MG63 (cell line): ENCODE measurements at regions not wholly inside any gene's neighbourhood (a gene's known extent, or its start where the extent isn't known, plus 50 kb on each side); places are given as distances from the start of the nearest gene placed in this dataset.
"Not testable (repeated sequence)": the region's sequence is repeated elsewhere in the genome, so short reads cannot be mapped to it uniquely, and the experiment has no call there.

Experiments
- DNase-seq: peaks from one replicate; pipeline ENCODE4 v3.0.0-alpha.2; 2020
- H3K27me3 ChIP-seq: fragments of 250-450 bp; sonication (Bioruptor Pico); 2 replicates; pipeline ENCODE4 v1.5.1; 2020; ENCODE audit warnings: mild to moderate bottlenecking, moderate library complexity
- H3K36me3 ChIP-seq: fragments of 250-450 bp; sonication (Bioruptor Pico); 2 replicates; pipeline ENCODE4 v1.5.1; 2020; ENCODE audit warnings: mild to moderate bottlenecking, moderate library complexity
- H3K4me3 ChIP-seq: fragments of 250-450 bp; sonication (Bioruptor Pico); 2 replicates; pipeline ENCODE4 v1.5.1; 2020; ENCODE audit warnings: mild to moderate bottlenecking, moderate library complexity
- H3K9me3 ChIP-seq: fragments of 250-450 bp; sonication (Bioruptor Pico); 2 replicates; pipeline ENCODE4 v1.5.1; 2020; ENCODE audit warnings: mild to moderate bottlenecking, moderate library complexity

- H3K27me3 ChIP-seq, result no peaks in the 10 kb centered on the region
- H3K36me3 ChIP-seq, result no peaks in the 10 kb centered on the region
- no peak for DNase-seq
- H3K4me3 ChIP-seq, result no peak overlapping the region
- no peaks in the 10 kb centered on the region for H3K9me3 ChIP-seq
These were observed 183.0 kb downstream of the IGLL1 start for GRCh38 chr22:23397008-23397612.

DNA sequence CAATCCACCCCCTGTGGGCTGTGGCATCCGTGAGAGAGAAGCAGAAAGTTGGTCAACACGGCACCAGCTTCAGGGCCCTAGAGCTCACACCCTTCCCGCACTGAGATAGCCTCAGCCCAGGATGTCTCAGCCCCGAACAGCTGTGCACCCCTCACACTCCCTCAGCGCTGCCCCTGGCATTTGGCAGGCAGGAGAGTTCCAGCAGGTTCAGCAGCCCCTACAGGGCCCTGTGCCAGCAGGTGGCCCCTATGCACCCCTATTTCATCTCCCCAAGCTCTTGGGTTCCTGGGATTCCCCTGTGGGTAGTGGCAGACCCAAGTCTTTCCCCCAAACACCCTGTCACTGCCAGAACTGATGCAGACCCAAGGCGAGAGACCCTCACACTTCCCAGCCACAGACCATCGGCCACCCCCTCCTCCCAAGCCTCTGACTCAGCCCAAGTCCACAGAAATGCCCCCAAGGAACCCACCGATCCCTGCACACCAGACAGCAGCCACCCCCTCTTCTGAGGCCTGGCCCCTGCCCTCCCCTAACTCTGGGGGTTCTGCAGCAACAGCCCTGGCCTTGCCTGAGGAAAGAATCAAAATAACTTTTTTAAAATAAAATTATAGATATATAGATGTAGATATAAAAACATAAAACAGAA is 183.6 kb downstream of the IGLL1 start:
- Histone ChIP-seq H3K4me3 (no peak overlapping the region), H3K9me3 (no peaks in the 10 kb centered on the region), H3K27me3 (no peaks in the 10 kb centered on the region), H3K36me3 (no peaks in the 10 kb centered on the region)
- no peak for DNase-seq

GRCh38 chr22:23395530-23396361 is 184.3 kb downstream of the IGLL1 start:
- Histone ChIP-seq H3K36me3 (no peaks in the 10 kb centered on the region), H3K27me3 (no peaks in the 10 kb centered on the region), H3K4me3 (no peak overlapping the region), H3K9me3 (no peaks in the 10 kb centered on the region)
- DNase-seq, result no peak

GRCh38 chr22:23394525-23395326 is 185.4 kb downstream of the IGLL1 start:
- Histone ChIP-seq H3K36me3 (no peaks in the 10 kb centered on the region), H3K9me3 (no peaks in the 10 kb centered on the region), H3K4me3 (no peak overlapping the region), H3K27me3 (no peaks in the 10 kb centered on the region)
- DNase-seq, result no peak

- Histone ChIP-seq H3K36me3 (no peaks in the 10 kb centered on the region), H3K9me3 (no peaks in the 10 kb centered on the region)
- DNase-seq, result no peak
These were observed 186.3 kb downstream of the IGLL1 start for GRCh38 chr22:23393721-23394320.

DNA sequence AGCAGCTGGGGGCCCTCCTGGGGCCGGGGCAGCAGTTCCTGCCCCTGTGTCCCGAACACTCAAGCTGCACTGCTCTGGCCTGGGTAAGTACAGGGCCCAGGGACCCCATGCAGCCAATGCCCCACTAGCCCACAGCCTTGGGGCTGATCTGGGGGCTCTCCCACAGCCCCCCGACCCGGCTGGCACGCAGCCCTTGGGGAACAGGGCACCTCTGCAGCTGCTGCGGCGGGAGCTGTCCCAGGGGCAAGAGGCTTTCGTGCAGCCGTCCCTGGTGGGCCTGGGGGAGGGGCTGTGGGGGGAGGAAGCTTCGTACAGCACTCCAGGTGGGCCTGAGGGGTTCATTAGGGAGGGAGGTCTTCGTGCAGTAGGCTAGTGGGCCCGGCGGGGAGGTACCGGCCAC is 186.9 kb downstream of the IGLL1 start:
- not testable (repeated sequence) for H3K27me3 ChIP-seq, H3K36me3 ChIP-seq, DNase-seq, H3K9me3 ChIP-seq, H3K4me3 ChIP-seq

More at GRCh38 chr22:23393721-23394320, 186.3 kb downstream of the IGLL1 start:
- Histone ChIP-seq H3K27me3 (no peaks in the 10 kb centered on the region), H3K4me3 (no peak overlapping the region)

GRCh38 chr22:23392420-23393121 is 187.5 kb downstream of the IGLL1 start:
- no peaks in the 10 kb centered on the region for H3K27me3 ChIP-seq
- H3K4me3 ChIP-seq, result no peak overlapping the region
- H3K36me3 ChIP-seq, result no peaks in the 10 kb centered on the region
- DNase-seq, result no peak
- no peaks in the 10 kb centered on the region for H3K9me3 ChIP-seq

DNA sequence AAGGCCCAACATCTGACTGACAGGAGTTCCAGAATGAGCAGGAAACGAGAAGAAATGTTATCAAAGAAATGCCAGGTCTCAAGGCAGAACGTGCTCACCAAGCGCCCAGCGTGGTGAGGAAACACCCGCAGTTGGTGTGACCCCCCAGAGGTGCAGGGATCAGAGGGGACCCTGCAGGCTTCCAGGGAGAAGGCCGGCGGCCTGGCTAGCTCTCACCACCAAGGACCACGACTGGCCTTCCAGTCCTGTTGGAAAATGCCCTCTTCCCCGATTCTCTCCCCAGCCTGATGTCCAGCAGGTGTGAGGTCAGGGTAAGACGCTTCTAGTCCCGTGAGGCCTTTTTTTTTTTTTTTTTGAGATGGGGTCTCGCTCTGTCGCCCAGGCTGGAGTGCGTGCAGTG is 189.1 kb downstream of the IGLL1 start:
- no peaks in the 10 kb centered on the region for H3K9me3 ChIP-seq
- H3K4me3 ChIP-seq, result no peak overlapping the region
- no peak for DNase-seq
- H3K36me3 ChIP-seq, result no peaks in the 10 kb centered on the region
- H3K27me3 ChIP-seq, result no peaks in the 10 kb centered on the region

- no peak for DNase-seq
- Histone ChIP-seq H3K9me3 (no peaks in the 10 kb centered on the region), H3K27me3 (no peaks in the 10 kb centered on the region), H3K4me3 (no peak overlapping the region), H3K36me3 (no peaks in the 10 kb centered on the region)
These were observed 190.6 kb downstream of the IGLL1 start for GRCh38 chr22:23389271-23390071.

- no peaks in the 10 kb centered on the region for H3K36me3 ChIP-seq
- DNase-seq, result no peak
- no peaks in the 10 kb centered on the region for H3K9me3 ChIP-seq
- no peaks in the 10 kb centered on the region for H3K27me3 ChIP-seq
- no peak overlapping the region for H3K4me3 ChIP-seq
These were observed 191.6 kb downstream of the IGLL1 start for GRCh38 chr22:23388517-23388890.

DNA sequence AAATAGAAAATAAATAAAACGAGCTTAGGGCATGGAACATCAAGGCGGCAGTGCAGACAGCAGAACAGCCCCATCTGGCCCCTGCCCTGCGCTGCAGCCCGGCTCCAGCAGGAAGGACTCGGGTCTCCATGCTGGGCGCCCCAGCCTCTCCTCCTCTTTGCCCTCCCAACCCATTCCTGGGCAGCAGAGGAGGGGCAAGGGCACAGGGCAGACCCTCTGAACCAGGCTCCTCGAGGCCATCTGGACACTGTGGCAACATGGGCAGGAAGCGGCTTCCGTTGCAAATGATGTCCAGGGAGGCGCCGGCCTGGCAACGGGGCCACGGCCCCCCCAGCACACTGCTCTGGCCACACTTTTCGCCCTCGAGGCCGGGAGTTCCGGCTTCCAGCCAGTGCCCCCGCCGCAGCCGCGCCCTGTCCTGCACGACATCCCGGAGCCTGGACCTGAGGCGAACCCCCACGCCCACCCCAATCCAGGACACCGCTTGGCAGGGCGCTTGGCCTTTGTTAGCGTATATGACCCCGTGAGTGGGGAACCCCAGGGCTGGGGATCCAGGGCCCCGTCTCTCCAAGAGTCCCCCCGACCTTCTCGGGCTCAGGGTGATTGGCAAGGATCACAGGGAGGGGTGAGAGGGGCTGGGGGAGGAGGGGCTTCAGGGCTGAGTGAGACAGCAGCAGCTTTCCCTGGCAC is 192.1 kb downstream of the IGLL1 start:
- H3K27me3 ChIP-seq, result no peaks in the 10 kb centered on the region
- H3K36me3 ChIP-seq, result no peaks in the 10 kb centered on the region
- no peak overlapping the region for H3K4me3 ChIP-seq
- H3K9me3 ChIP-seq, result no peaks in the 10 kb centered on the region
- DNase-seq, result no peak

DNA sequence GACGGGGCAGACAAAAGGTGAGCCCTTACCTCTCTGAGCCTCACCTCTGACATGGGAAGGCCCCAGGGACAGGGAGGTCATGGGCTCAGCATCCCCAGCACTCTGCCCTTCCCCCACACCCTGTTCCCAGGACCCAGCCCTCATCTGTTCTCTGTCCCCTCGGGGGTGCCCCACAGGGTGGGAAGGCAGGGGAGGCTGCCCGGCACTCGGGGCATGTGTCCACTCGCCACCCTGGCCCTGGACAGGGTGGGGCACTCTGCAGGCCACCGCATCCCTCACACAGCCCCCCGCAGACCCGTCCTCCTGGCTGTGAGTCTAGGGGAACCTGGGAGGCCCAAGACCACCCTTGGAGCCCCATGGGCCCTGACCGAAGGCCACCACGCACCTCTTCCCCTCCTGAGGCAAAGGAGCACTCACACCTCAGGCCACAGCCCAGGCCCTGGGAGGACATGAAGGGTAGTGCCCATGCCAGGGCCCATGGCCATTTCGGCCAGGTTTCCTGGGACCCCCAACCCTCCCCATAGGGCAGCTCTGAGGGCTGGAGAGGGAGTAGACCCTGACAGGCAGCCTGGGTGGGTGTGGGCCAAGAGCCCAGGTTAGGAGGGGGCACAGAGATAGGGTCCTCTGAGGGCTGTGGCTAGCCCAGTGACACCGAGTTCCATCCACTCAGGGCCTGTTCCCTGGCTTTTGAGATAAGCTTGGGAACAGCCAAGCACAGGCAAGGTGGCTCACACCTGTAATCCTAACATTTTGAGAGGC is 193.1 kb downstream of the IGLL1 start:
- DNase-seq, result no peak
- H3K27me3 ChIP-seq, result no peaks in the 10 kb centered on the region
- no peaks in the 10 kb centered on the region for H3K9me3 ChIP-seq
- H3K4me3 ChIP-seq, result no peak overlapping the region
- H3K36me3 ChIP-seq, result no peaks in the 10 kb centered on the region

GRCh38 chr22:23385678-23386631 is 194.1 kb downstream of the IGLL1 start:
- H3K36me3 ChIP-seq, result no peaks in the 10 kb centered on the region
- DNase-seq, result peak; percentile 60
- H3K27me3 ChIP-seq, result no peaks in the 10 kb centered on the region
- no peak overlapping the region for H3K4me3 ChIP-seq
- H3K9me3 ChIP-seq, result no peaks in the 10 kb centered on the region
